Right lobe of liver (tissue), 4 donors: ENCODE measurements at regions not wholly inside any gene's neighbourhood (a gene's known extent, or its start where the extent isn't known, plus 50 kb on each side); places are given as distances from the start of the nearest gene placed in this dataset.

Experiments
- POLR2A ChIP-seq: fragments of 450-650 bp; IDR thresholded peaks from one replicate; pipeline ENCODE4 v1.6.1; 2017; ENCODE audit warnings: antibody characterized with exemption, mild to moderate bottlenecking
- TF ChIP-seq, protein P1 (sequence below), 4 donors: fragments of 200-600 bp in 3 of 4; fragments of 450-650 bp in 1 of 4; IDR thresholded peaks; one replicate each; pipeline versions ENCODE4 v1.5.1 to v1.8.0; 2016 to 2022; ENCODE audit warnings: antibody characterized with exemption in 4 of 4, mild to moderate bottlenecking in 2 of 4
- donor health status: DM: no; HTN: no; CAD: no.
- donor health status: DM: no; HTN: no; CAD: no.
- donor health status: DM: no; HTN: yes; CAD: no.

DNA sequence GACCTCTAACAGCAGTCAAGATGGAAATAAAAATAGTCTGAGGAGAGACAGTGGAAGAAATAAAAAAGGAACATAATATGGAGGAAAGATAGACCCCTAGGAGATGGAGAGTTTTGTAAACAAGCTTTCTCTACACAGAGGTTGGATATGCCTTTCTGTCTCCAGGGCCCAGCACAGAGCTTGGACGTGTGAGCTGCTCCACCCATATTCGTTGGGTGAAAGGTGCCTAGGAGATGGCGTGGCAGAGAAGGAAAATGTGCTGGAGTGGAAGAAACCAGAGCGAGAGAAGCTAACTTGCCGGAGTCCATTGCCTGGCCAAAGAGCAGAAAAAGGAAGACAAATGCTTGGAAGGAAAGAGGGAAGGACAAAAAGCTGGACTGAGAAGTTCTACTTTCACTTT, 78.3 kb upstream of the LMO4 start:
- no peak for TF ChIP-seq POLR2A
- TF ChIP-seq, protein P1, sequence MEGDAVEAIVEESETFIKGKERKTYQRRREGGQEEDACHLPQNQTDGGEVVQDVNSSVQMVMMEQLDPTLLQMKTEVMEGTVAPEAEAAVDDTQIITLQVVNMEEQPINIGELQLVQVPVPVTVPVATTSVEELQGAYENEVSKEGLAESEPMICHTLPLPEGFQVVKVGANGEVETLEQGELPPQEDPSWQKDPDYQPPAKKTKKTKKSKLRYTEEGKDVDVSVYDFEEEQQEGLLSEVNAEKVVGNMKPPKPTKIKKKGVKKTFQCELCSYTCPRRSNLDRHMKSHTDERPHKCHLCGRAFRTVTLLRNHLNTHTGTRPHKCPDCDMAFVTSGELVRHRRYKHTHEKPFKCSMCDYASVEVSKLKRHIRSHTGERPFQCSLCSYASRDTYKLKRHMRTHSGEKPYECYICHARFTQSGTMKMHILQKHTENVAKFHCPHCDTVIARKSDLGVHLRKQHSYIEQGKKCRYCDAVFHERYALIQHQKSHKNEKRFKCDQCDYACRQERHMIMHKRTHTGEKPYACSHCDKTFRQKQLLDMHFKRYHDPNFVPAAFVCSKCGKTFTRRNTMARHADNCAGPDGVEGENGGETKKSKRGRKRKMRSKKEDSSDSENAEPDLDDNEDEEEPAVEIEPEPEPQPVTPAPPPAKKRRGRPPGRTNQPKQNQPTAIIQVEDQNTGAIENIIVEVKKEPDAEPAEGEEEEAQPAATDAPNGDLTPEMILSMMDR (IDR thresholded peaks at IDR 0.05): no peak
